Transverse colon (tissue), 3 donors: ENCODE measurements at regions not wholly inside any gene's neighbourhood (a gene's known extent, or its start where the extent isn't known, plus 50 kb on each side); places are given as distances from the start of the nearest gene placed in this dataset.

Experiments
- CTCF ChIP-seq, 5 experiments: fragments of 200-600 bp in 3 of 5; fragments of 450-650 bp in 2 of 5; sonication (generic) in 3 of 5; IDR thresholded peaks; 1 replicate in 2 of 5; 2 replicates in 3 of 5; pipeline ENCODE4 v1.5.1; 2016 to 2017; ENCODE audit warnings: antibody characterized with exemption in 5 of 5, inconsistent platforms in 3 of 5, mild to moderate bottlenecking in 2 of 5, moderate library complexity in 1 of 5
- POLR2A ChIP-seq: fragments of 450-650 bp; IDR thresholded peaks from one replicate; pipeline ENCODE4 v1.6.1; 2016; ENCODE audit warnings: antibody characterized with exemption, mild to moderate bottlenecking, moderate library complexity

- TF ChIP-seq POLR2A (no peak), CTCF (IDR thresholded peaks at IDR 0.05) (no peak)
These were observed 963.4 kb upstream of the SEMA6D start for GRCh38 chr15:46753946-46754345.
